Caco-2 (cell line): ENCODE measurements at regions not wholly inside any gene's neighbourhood (a gene's known extent, or its start where the extent isn't known, plus 50 kb on each side); places are given as distances from the start of the nearest gene placed in this dataset.

Source experiments
- BruUV-seq: library from RNA; stranded (reverse); fragments of 400-500 nt; replicated peaks from 2 replicates; lab custom pipeline; 2021; lab: Mats Ljungman, UMichigan
- CTCF ChIA-PET: fragments of 300-600 bp; sonication (Branson Sonifier 250); formaldehyde crosslinking; loops from one replicate; lab custom pipeline; 2022; ENCODE audit warnings: antibody characterized with exemption; lab: Charles Lee
- POLR2A ChIA-PET: fragments of 300-600 bp; sonication (Branson Sonifier 250); formaldehyde crosslinking; loops from one replicate; lab custom pipeline; 2022; ENCODE audit warnings: antibody characterized with exemption; lab: Charles Lee
- DNase-seq, 2 experiments: peaks; one replicate each; pipeline versions ENCODE4 v3.0.0 to v3.0.0-alpha.2; 2020 to 2022
- H3K27me3 ChIP-seq: replicated peaks from 2 replicates; pipeline ENCODE4 v1.6.0; 2011; ENCODE audit warnings: low read length; ENCODE audit not compliant: control insufficient read depth, insufficient read depth
- H3K36me3 ChIP-seq: 2 replicates; pipeline ENCODE4 v1.5.1; 2011; ENCODE audit warnings: low read length; ENCODE audit not compliant: control insufficient read depth, insufficient read depth
- H3K4me1 ChIP-seq: fragments of 250-450 bp; sonication (Bioruptor Pico); 2 replicates; pipeline ENCODE4 v1.5.1; 2020; ENCODE audit warnings: mild to moderate bottlenecking
- H3K4me3 ChIP-seq: 2 replicates; pipeline ENCODE4 v1.5.1; 2011; ENCODE audit warnings: low read depth, mild to moderate bottlenecking, control low read depth, low read length
- H3K9me3 ChIP-seq: fragments of 250-450 bp; sonication (Bioruptor Pico); 2 replicates; pipeline ENCODE4 v1.5.1; 2020; ENCODE audit warnings: mild to moderate bottlenecking, moderate library complexity
- H3K27ac Mint-ChIP-seq: one replicate; pipeline ENCODE4 v1.8.0; 2022; ENCODE audit warnings: mixed read lengths; ENCODE audit not compliant: unreplicated experiment
- H3K27me3 Mint-ChIP-seq: one replicate; pipeline ENCODE4 v1.8.0; 2022; ENCODE audit warnings: mixed read lengths; ENCODE audit not compliant: insufficient read depth, unreplicated experiment
- H3K36me3 Mint-ChIP-seq: one replicate; pipeline ENCODE4 v1.8.0; 2022; ENCODE audit warnings: mild to moderate bottlenecking, mixed read lengths; ENCODE audit not compliant: insufficient read depth, unreplicated experiment
- H3K4me1 Mint-ChIP-seq: one replicate; pipeline ENCODE4 v1.8.0; 2022; ENCODE audit warnings: low read depth, mixed read lengths; ENCODE audit not compliant: unreplicated experiment
- H3K4me3 Mint-ChIP-seq: one replicate; pipeline ENCODE4 v1.8.0; 2022; ENCODE audit warnings: mild to moderate bottlenecking, moderate library complexity, mixed read lengths; ENCODE audit not compliant: unreplicated experiment
- H3K9me3 Mint-ChIP-seq: one replicate; pipeline ENCODE4 v1.8.0; 2022; ENCODE audit warnings: mixed read lengths; ENCODE audit not compliant: unreplicated experiment
- intact Hi-C: fragments of 100-400 bp; cut with micrococcal nuclease; formaldehyde crosslinking; loops from one replicate; pipeline ENCODE4 v1.10.0; 2022; ENCODE audit not compliant: unreplicated experiment
- TF ChIP-seq, protein P1 (sequence below), 2 experiments: fragments of 200-600 bp in 1 of 2; IDR thresholded peaks; 1 replicate in 1 of 2; 2 replicates in 1 of 2; pipeline versions ENCODE4 v1.5.1 to v1.8.0; 2011 to 2022; ENCODE audit warnings: antibody characterized with exemption in 1 of 2, control low read depth in 1 of 2, inconsistent platforms in 1 of 2, low read depth in 1 of 2, low read length in 1 of 2, mild to moderate bottlenecking in 1 of 2, moderate library complexity in 1 of 2; ENCODE audit not compliant: insufficient read depth in 1 of 2, severe bottlenecking in 1 of 2, unreplicated experiment in 1 of 2

DNA sequence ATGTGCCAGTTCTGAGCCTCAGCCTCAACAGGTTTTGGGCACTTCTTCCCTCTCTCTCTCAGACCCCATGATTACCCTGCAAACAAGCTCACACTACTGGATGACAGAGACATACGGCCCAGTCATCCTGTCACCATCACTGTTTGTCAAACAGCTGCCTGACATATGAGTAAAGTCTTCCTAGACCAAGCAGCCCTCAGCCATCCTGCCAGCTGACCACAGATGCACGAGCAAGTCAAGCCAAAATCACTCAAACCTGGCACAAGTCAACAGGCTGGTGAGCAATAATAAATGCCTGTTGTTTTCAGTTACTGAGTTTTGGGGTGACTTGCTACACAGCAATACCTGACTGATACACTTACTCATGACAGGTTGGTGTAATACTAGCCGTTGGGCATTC is 75.5 kb upstream of the KLF7 start:
- Histone ChIP-seq H3K4me3 (no peak overlapping the region), H3K36me3 (no peaks in the 10 kb centered on the region), H3K9me3 (no peaks in the 10 kb centered on the region), H3K4me1 (no peaks in the 10 kb centered on the region), H3K27me3 (no peaks in the 10 kb centered on the region)
- TF ChIP-seq, protein P1, sequence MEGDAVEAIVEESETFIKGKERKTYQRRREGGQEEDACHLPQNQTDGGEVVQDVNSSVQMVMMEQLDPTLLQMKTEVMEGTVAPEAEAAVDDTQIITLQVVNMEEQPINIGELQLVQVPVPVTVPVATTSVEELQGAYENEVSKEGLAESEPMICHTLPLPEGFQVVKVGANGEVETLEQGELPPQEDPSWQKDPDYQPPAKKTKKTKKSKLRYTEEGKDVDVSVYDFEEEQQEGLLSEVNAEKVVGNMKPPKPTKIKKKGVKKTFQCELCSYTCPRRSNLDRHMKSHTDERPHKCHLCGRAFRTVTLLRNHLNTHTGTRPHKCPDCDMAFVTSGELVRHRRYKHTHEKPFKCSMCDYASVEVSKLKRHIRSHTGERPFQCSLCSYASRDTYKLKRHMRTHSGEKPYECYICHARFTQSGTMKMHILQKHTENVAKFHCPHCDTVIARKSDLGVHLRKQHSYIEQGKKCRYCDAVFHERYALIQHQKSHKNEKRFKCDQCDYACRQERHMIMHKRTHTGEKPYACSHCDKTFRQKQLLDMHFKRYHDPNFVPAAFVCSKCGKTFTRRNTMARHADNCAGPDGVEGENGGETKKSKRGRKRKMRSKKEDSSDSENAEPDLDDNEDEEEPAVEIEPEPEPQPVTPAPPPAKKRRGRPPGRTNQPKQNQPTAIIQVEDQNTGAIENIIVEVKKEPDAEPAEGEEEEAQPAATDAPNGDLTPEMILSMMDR (IDR thresholded peaks at IDR 0.05; ENCODE audit: insufficient read depth in 1 of 2, low read depth in 1 of 2, low read length in 1 of 2, severe bottlenecking in 1 of 2, unreplicated experiment in 1 of 2) = no peak
- CTCF ChIA-PET = no interaction called here
- H3K27ac Mint-ChIP-seq = no peak overlapping the region
- no peaks in the 10 kb centered on the region for H3K4me1 Mint-ChIP-seq
- DNase-seq = no peak
- no peak overlapping the region for H3K4me3 Mint-ChIP-seq
- no TSS peak for BruUV-seq
- H3K9me3 Mint-ChIP-seq = no peaks in the 10 kb centered on the region
- intact Hi-C loops = no loop called here
- no peaks in the 10 kb centered on the region for H3K36me3 Mint-ChIP-seq
- POLR2A ChIA-PET = no interaction called here
- H3K27me3 Mint-ChIP-seq = peaks cover 2% of the 10 kb centered on the region

DNA sequence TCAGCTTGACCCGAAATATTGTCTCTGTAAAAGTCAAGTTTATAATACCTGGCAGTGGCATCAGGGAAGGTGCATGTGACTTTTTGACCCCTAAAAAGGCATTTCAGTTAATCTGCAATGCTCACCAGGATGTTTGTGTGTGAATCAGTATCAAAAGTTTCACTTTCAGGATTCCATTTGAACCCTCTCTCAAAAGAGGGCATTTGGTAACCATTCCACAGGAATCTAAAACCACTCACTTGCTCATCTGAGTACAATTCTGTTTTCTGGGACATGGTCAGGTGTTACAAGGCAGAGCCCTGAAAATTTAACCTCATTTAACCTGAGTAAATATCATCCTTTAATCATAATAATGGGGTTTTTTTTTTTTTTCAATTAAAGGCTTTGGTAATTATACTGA is 77.9 kb upstream of the KLF7 start:
- no peaks in the 10 kb centered on the region for H3K9me3 Mint-ChIP-seq
- intact Hi-C loops = no loop called here
- no peak overlapping the region for H3K4me3 Mint-ChIP-seq
- Histone ChIP-seq H3K4me1 (no peaks in the 10 kb centered on the region), H3K36me3 (no peaks in the 10 kb centered on the region), H3K9me3 (no peaks in the 10 kb centered on the region), H3K27me3 (no peaks in the 10 kb centered on the region), H3K4me3 (no peak overlapping the region)
- no peaks in the 10 kb centered on the region for H3K4me1 Mint-ChIP-seq
- ChIA-PET CTCF (no interaction called here), POLR2A (no interaction called here)
- H3K27ac Mint-ChIP-seq = no peak overlapping the region
- no peaks in the 10 kb centered on the region for H3K36me3 Mint-ChIP-seq
- TF ChIP-seq, protein P1 (IDR thresholded peaks at IDR 0.05; ENCODE audit: insufficient read depth in 1 of 2, low read depth in 1 of 2, low read length in 1 of 2, severe bottlenecking in 1 of 2, unreplicated experiment in 1 of 2) = no peak
- no peak for DNase-seq
- BruUV-seq = no TSS peak
- peaks cover 2% of the 10 kb centered on the region for H3K27me3 Mint-ChIP-seq

DNA sequence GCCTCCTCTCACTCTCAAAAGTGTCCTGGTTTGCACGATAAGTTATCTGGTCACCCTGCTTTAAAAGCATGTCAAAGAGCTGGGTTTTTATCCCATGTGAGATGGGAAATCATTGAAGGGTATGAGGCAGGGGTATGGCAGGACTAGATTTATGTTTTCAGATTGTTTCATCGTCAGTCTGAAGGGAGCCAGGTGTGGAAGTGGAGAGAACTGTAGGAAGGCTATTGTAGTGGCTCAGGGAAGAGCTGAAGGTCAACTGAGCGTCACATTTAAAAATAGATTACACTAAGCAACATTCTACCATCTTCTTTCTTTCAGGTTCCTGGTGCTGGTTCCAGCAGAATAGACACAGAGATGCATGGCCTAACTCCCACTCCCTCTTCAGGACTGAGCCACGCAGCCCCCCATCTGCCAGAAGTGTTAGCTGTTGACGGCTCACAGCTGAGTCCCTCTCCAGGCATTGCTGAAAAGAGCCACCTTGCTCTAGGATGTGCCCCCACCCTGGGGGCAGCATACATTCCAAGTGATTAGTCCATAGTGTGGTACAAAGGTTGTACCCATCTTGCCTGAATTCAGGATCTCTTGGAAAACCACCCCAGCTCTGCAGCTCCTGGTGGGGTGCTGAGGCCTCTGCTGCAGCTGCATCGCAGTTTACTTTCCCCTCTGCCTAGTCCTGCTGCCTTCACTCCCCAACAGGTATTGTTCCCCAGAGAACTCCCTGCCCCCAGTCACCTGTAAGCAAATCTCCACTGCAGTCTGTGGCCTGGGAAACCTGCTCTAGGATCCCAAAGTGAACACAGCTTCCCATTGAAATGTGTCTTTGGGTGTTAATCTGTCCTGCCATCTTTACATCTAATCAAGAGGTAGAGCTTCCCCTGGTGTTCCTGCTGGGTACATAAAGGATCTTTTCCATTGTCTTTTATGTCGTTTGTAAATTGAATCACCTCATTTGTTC is 79.5 kb upstream of the KLF7 start:
- Mint-ChIP-seq H3K4me1 (no peaks in the 10 kb centered on the region), H3K36me3 (no peaks in the 10 kb centered on the region), H3K9me3 (no peaks in the 10 kb centered on the region), H3K27ac (no peak overlapping the region), H3K4me3 (no peak overlapping the region), H3K27me3 (no peaks in the 10 kb centered on the region)
- no TSS peak for BruUV-seq
- no peaks in the 10 kb centered on the region for H3K9me3 ChIP-seq
- no peaks in the 10 kb centered on the region for H3K27me3 ChIP-seq
- ChIA-PET POLR2A (no interaction called here), CTCF (no interaction called here)
- no peaks in the 10 kb centered on the region for H3K36me3 ChIP-seq
- TF ChIP-seq, protein P1 (IDR thresholded peaks at IDR 0.05; ENCODE audit: insufficient read depth in 1 of 2, low read depth in 1 of 2, low read length in 1 of 2, severe bottlenecking in 1 of 2, unreplicated experiment in 1 of 2) = no peak
- no peak overlapping the region for H3K4me3 ChIP-seq
- no peak for DNase-seq
- H3K4me1 ChIP-seq = no peaks in the 10 kb centered on the region
- intact Hi-C loops = no loop called here
